Immature natural killer cell (primary cell): ENCODE measurements at regions not wholly inside any gene's neighbourhood (a gene's known extent, or its start where the extent isn't known, plus 50 kb on each side); places are given as distances from the start of the nearest gene placed in this dataset.

Source experiments
- DNase-seq, 3 donors: peaks; one replicate each; pipeline ENCODE4 v3.0.0; 2022; ENCODE audit warnings: mixed read lengths in 1 of 3
- H3K27ac Mint-ChIP-seq, 6 donors: one replicate each; pipeline ENCODE4 v1.8.0; 2020; ENCODE audit warnings: mixed read lengths in 6 of 6, mild to moderate bottlenecking in 5 of 6, inconsistent platforms in 4 of 6, moderate library complexity in 3 of 6
- H3K27me3 Mint-ChIP-seq, 3 donors: one replicate each; pipeline ENCODE4 v1.8.0; 2020 to 2021; ENCODE audit warnings: low read depth in 3 of 3, mild to moderate bottlenecking in 3 of 3, mixed read lengths in 3 of 3, moderate library complexity in 3 of 3, inconsistent platforms in 1 of 3
- H3K36me3 Mint-ChIP-seq, 3 donors: one replicate each; pipeline ENCODE4 v1.8.0; 2020; ENCODE audit warnings: mixed read lengths in 3 of 3, inconsistent platforms in 2 of 3, mild to moderate bottlenecking in 2 of 3
- H3K4me1 Mint-ChIP-seq, 2 donors: one replicate each; pipeline ENCODE4 v1.8.0; 2020; ENCODE audit warnings: inconsistent platforms in 2 of 2, mild to moderate bottlenecking in 2 of 2, mixed read lengths in 2 of 2, moderate library complexity in 1 of 2
- H3K4me3 Mint-ChIP-seq, 5 donors: one replicate each; pipeline ENCODE4 v1.8.0; 2020; ENCODE audit warnings: mild to moderate bottlenecking in 5 of 5, mixed read lengths in 5 of 5, inconsistent platforms in 3 of 5, moderate library complexity in 3 of 5
- H3K9me3 Mint-ChIP-seq, 6 donors: one replicate each; pipeline ENCODE4 v1.8.0; 2020; ENCODE audit warnings: mild to moderate bottlenecking in 6 of 6, mixed read lengths in 6 of 6, inconsistent platforms in 4 of 6, moderate library complexity in 3 of 6

GRCh38 chrX:139237141-139237540 lies 293.4 kb upstream of the F9 start:
- Mint-ChIP-seq H3K27me3 (peaks cover 2 to 12% (median 7%) of the 10 kb centered on the region in 3 donors), H3K27ac (no peak overlapping the region), H3K4me1 (no peaks in the 10 kb centered on the region), H3K36me3 (no peaks in the 10 kb centered on the region), H3K9me3 (peaks cover 0 to 5% (median 0%) of the 10 kb centered on the region in 6 donors), H3K4me3 (no peak overlapping the region)
- DNase-seq: no peak

- Mint-ChIP-seq H3K4me3 (no peak overlapping the region), H3K36me3 (no peaks in the 10 kb centered on the region), H3K27me3 (peaks cover 2 to 12% (median 7%) of the 10 kb centered on the region in 3 donors), H3K4me1 (no peaks in the 10 kb centered on the region), H3K9me3 (no peaks in the 10 kb centered on the region), H3K27ac (no peak overlapping the region)
- no peak for DNase-seq
These were observed 295.6 kb upstream of the F9 start for GRCh38 chrX:139234898-139235297.

- Mint-ChIP-seq H3K4me1 (no peaks in the 10 kb centered on the region), H3K27me3 (peaks cover 0 to 7% (median 0%) of the 10 kb centered on the region in 3 donors), H3K4me3 (no peak overlapping the region), H3K36me3 (no peaks in the 10 kb centered on the region), H3K9me3 (no peaks in the 10 kb centered on the region), H3K27ac (no peak overlapping the region)
- no peak for DNase-seq
These were observed 305.4 kb upstream of the F9 start for GRCh38 chrX:139224953-139225665.

GRCh38 chrX:139222511-139223200 lies 307.9 kb upstream of the F9 start:
- Mint-ChIP-seq H3K4me1 (no peaks in the 10 kb centered on the region), H3K4me3 (no peak overlapping the region), H3K9me3 (no peaks in the 10 kb centered on the region), H3K36me3 (no peaks in the 10 kb centered on the region), H3K27ac (no peak overlapping the region), H3K27me3 (peaks cover 0 to 7% (median 3%) of the 10 kb centered on the region in 3 donors)
- DNase-seq: no peak

- Mint-ChIP-seq H3K36me3 (no peaks in the 10 kb centered on the region), H3K4me1 (no peaks in the 10 kb centered on the region), H3K9me3 (peaks cover 0 to 2% (median 0%) of the 10 kb centered on the region in 6 donors), H3K4me3 (no peak overlapping the region), H3K27me3 (peaks cover 3 to 5% (median 4%) of the 10 kb centered on the region in 3 donors), H3K27ac (no peak overlapping the region)
- DNase-seq: no peak
These were observed 317.3 kb upstream of the F9 start for GRCh38 chrX:139213241-139213709.

GRCh38 chrX:139211568-139212182 lies 318.9 kb upstream of the F9 start:
- no peak for DNase-seq
- H3K9me3 Mint-ChIP-seq: peaks cover 0 to 2% (median 0%) of the 10 kb centered on the region in 6 donors
- H3K4me3 Mint-ChIP-seq: no peak overlapping the region
- H3K4me1 Mint-ChIP-seq: no peaks in the 10 kb centered on the region
- H3K36me3 Mint-ChIP-seq: no peaks in the 10 kb centered on the region
- no peak overlapping the region for H3K27ac Mint-ChIP-seq
- peaks cover 3 to 6% (median 5%) of the 10 kb centered on the region in 3 donors for H3K27me3 Mint-ChIP-seq

GRCh38 chrX:139209342-139209741 lies 321.2 kb upstream of the F9 start:
- H3K36me3 Mint-ChIP-seq: no peaks in the 10 kb centered on the region
- no peak overlapping the region for H3K27ac Mint-ChIP-seq
- no peak for DNase-seq
- peaks cover 0 to 5% (median 0%) of the 10 kb centered on the region in 6 donors for H3K9me3 Mint-ChIP-seq
- peaks cover 8 to 11% (median 10%) of the 10 kb centered on the region in 3 donors for H3K27me3 Mint-ChIP-seq
- H3K4me1 Mint-ChIP-seq: peaks cover 3 to 6% of the 10 kb centered on the region in 2 donors
- H3K4me3 Mint-ChIP-seq: no peak overlapping the region

- H3K27ac Mint-ChIP-seq: no peak overlapping the region
- peaks cover 3 to 6% of the 10 kb centered on the region in 2 donors for H3K4me1 Mint-ChIP-seq
- peaks cover 10 to 12% (median 11%) of the 10 kb centered on the region in 3 donors for H3K27me3 Mint-ChIP-seq
- peaks cover 0 to 5% (median 0%) of the 10 kb centered on the region in 6 donors for H3K9me3 Mint-ChIP-seq
- no peak for DNase-seq
- H3K36me3 Mint-ChIP-seq: no peaks in the 10 kb centered on the region
- H3K4me3 Mint-ChIP-seq: no peak overlapping the region
These were observed 322.9 kb upstream of the F9 start for GRCh38 chrX:139207655-139208054.

- Mint-ChIP-seq H3K27ac (no peak overlapping the region), H3K4me1 (peaks cover 3 to 6% of the 10 kb centered on the region in 2 donors), H3K27me3 (peaks cover 9 to 17% (median 11%) of the 10 kb centered on the region in 3 donors), H3K36me3 (no peaks in the 10 kb centered on the region), H3K4me3 (no peak overlapping the region), H3K9me3 (peaks cover 0 to 4% (median 0%) of the 10 kb centered on the region in 6 donors)
- DNase-seq: no peak
These were observed 323.6 kb upstream of the F9 start for GRCh38 chrX:139206914-139207313.

- Mint-ChIP-seq H3K27me3 (peaks cover 7 to 20% (median 11%) of the 10 kb centered on the region in 3 donors), H3K4me3 (peak overlapping the region; percentile 70 to 90 (median 83)), H3K36me3 (no peaks in the 10 kb centered on the region), H3K27ac (no peak overlapping the region), H3K9me3 (peaks cover 0 to 2% (median 0%) of the 10 kb centered on the region in 6 donors), H3K4me1 (peaks cover 3 to 6% of the 10 kb centered on the region in 2 donors)
- no peak for DNase-seq
These were observed 325.5 kb upstream of the F9 start for GRCh38 chrX:139204898-139205667.

- DNase-seq: no peak
- Mint-ChIP-seq H3K27me3 (peaks cover 7 to 20% (median 11%) of the 10 kb centered on the region in 3 donors), H3K27ac (no peak overlapping the region), H3K4me1 (peaks cover 3 to 6% of the 10 kb centered on the region in 2 donors), H3K4me3 (peak overlapping the region; percentile 70 to 90 (median 83)), H3K36me3 (no peaks in the 10 kb centered on the region), H3K9me3 (peaks cover 0 to 2% (median 0%) of the 10 kb centered on the region in 6 donors)
These were observed 326.0 kb upstream of the F9 start for GRCh38 chrX:139204571-139204897.

GRCh38 chrX:139203651-139204570 lies 326.6 kb upstream of the F9 start:
- Mint-ChIP-seq H3K9me3 (peaks cover 0 to 2% (median 0%) of the 10 kb centered on the region in 6 donors), H3K27me3 (peaks cover 7 to 17% (median 13%) of the 10 kb centered on the region in 3 donors), H3K27ac (no peak overlapping the region), H3K4me1 (peaks cover 3 to 6% of the 10 kb centered on the region in 2 donors), H3K4me3 (peak overlapping the region; percentile 45 to 90 (median 74)), H3K36me3 (no peaks in the 10 kb centered on the region)
- no peak for DNase-seq
